ENCODE measurements at regions not wholly inside any gene's neighbourhood (a gene's known extent, or its start where the extent isn't known, plus 50 kb on each side); places are given as distances from the start of the nearest gene placed in this dataset.

DNA sequence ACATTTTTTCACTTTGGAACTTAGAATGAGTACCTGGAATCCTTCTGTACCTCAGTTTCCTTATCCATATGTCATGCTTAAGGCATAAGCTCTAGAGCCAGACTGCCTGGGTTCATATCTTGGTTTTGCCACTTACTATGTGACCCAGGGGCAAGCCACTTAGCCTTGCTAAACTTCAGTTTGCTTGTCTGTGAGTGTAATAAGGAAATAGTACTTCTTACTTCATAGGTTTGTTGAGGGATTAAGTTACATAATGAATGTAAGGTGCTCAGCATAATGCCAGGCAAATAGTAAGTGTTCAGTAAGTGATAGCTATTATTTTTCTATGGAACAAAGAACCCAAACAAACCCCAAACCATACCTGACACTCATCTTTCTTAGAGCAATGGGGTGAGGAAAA is 225.1 kb downstream of the BCAT1 start:
- ATAC-seq = no peak

DNA sequence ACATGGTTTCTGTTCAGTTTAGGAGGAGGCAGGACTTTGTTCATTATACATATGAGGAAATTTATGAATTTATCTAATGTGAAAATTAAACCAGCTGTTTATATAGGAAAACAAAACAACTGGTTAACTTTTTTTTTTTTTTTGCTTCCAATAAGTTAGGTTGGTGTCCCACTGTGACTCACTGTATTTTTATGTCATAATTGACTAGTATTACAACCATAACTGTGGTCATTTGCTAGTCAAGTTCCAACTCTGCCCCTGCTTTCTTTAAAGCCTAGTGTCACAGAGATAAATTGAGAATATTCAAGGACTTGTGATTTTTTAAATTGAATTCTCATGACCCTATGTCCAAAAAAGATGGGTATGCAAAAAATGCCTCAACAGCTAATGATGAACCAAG is 227.7 kb downstream of the BCAT1 start:
- no peak for ATAC-seq

DNA sequence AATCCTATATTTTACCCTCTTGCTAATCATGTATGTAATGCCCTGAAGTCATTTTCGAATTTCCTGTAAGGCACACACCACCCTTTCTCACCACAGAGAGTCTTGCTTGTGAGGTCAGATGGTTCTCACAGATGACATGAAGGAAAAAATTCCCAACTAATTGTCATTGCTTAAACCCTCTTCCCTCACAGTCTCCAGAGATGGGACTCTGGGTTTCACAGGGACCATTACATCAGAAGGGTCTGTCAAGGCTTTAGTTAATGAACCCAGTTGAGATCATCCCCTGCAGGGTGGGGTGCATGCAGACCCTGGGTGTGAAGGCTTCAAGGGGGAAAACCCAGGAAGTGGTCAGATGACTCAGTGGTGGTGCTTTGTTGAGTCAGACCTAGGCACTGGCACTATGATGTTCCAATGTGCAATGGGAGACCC is 229.6 kb downstream of the BCAT1 start:
- peak; percentile 76 to 88 for ATAC-seq

DNA sequence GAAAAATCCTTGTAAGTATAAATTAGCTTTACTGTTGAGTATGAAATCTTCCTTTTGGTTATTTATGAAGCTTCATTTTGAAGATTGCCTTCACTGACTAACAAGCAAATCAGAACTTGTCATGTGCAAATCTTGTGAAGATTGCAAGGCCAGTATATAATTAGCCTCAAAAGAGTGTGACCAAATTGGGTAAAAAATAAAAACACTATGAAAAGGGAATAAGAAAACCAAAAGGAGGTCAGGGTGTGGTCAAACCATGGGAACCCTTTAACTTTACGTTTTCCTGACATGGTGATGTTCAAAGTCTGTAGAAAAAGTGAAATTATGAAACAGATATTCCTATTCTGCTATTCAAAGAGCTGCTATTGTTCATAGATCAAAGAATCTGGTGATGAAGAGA is 230.3 kb downstream of the BCAT1 start:
- no peak for ATAC-seq

- ATAC-seq = no peak
These were observed 234.7 kb downstream of the BCAT1 start for GRCh38 chr12:24714237-24714636.

GRCh38 chr12:24711056-24712008 is 237.6 kb downstream of the BCAT1 start:
- ATAC-seq = no peak

DNA sequence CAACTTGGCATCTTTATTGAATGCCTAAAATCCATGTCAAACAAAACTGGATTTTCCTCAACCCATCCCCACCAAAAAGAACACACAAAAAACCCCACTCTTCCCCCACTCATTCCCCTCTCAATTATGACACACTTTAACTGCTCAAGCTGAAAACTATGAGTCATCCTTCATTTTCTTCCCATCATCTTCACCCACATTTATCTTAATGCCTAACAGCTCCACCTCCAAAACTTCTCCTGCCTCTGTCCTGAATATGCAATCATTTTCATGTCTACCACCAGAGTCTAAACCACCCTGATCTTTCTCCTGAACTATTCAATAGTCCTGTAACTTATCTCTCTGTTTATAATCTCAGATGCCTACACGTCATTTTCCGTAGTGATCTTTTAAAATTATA is 239.7 kb downstream of the BCAT1 start:
- ATAC-seq = peak in 1 of 2 donors; percentile 14

GRCh38 chr12:24708718-24709117 is 240.2 kb downstream of the BCAT1 start:
- no peak for ATAC-seq

DNA sequence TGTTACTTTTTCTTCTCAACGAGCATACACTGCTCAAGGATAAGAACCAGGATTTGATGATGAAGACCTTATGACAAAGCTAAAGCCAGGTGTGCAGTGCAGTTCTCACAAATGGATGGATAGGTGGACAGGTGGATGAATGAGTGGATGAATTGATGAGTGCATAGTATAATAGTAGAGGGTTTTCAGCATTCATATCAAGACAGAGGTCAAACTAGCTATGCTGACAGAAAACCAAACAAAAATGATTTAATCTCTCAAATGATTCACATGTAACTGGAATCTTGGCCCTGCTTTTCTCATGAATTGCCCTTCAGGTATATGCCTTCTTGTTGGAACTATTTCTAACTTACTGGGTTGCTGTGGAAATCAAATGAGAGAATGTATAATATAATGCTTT is 240.9 kb downstream of the BCAT1 start:
- ATAC-seq = peak in 1 of 2 donors; percentile 45

DNA sequence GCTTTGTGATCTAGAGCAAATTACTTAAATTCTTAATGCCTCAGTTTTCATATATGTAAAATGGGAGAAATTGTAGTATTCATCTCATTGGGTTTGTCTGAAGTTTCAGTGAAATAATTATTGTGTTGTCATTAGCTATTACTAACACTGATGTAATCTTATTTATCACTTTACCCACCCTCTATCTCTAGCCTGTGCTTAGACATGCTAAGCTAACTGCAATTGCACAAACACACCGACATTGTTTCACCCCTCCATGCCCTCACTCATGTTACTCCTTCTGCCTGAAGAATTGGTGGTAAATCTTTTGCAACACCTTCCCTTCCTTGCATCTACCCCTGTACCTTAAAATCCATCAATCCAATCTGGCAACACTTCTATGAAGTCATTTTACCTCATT is 241.6 kb downstream of the BCAT1 start:
- ATAC-seq = no peak

- peak in 1 of 2 donors; percentile 56 for ATAC-seq
These were observed 243.1 kb downstream of the BCAT1 start for GRCh38 chr12:24705741-24706358.

DNA sequence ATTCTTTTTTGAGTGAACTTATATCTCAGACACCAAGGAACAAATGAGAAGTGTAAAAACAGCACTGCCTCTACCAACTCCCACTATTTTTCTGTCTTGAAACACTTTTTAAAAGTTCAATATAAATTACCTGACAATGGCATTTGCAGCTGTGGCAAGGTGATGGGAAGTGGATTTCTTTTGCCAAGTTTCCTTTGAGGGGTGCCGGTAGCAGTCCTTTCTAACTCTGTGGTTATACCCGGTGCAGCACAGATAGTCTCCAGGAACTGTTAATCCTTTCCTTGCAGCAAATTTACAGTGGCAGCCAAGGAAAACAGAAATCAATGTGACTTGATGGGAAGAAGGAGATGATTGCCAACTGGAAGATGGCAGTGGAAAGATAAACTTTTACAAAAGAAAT is 243.7 kb downstream of the BCAT1 start:
- ATAC-seq = no peak

DNA sequence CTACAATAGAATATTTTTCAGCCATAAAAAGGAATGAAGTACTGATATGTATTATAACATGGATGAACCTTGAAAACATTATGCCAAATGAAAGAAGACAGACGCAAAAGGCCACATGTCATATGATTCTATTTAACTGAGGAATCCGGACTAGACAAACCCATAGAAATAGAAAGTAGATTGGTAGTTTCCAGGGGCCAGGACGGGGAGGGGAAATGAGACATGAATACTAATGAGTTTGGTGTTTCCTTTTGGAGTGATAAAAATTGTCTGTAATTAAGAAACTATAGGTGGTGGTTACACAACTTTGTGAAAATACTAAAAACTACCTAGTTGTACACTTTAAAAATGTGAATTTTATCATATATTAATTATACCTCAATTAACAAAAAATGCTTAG is 247.6 kb downstream of the BCAT1 start:
- ATAC-seq = no peak

DNA sequence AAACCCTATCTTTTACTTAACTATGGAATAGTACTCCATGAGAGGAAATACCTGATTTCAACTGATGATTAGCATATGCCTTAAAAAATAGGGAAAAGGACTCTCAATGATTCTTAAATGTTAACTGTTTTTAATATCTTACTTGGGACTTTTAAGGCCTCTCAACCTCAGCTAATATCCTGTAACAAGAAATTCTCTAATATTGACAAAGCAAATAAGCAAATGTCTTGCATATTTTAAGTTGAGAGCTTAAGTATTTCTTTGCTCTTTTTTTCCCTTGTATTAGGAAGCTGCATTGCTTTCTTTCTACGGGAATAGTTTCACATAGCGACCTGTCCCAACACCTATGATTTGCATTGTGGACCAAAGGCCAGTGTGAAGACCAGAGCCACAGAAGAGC is 249.9 kb downstream of the BCAT1 start:
- ATAC-seq = no peak

DNA sequence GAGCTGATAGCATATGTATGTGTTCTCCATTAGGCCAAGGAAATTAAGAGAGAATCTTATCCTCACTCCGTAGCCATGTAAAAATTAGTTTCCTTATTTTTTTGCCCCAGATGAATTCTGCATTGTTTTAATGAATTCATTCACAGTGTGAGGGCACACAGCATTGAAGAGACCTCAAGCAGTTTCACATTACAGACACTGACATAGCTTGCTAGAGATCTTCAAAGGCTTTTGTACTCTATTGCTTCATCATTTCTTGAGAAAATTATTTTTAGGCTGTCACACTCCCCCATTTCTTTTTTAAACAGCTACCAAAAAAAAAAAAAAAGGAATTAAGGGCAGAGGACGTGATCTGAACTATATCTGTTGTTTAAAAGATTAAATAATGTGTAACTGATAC is 251.1 kb downstream of the BCAT1 start:
- no peak for ATAC-seq

DNA sequence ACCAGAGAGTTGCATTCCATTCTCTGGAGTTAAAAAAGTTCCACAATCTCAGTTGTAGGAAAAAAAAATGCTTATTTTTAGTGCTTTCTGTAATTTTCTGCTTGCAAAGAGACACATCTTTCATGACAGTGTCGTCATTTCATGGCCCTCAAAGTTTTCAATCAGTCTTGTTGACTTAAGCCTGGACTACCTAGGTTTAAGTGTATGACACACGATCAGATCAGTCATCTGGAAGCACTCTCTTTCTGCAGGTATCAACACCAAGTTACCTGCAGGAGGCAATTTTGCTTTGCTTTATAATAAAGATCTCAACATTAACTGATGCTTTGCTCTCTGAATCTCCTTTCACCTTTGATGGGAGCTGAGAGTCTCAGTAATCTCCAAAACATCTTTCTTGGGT is 251.6 kb downstream of the BCAT1 start:
- no peak for ATAC-seq

DNA sequence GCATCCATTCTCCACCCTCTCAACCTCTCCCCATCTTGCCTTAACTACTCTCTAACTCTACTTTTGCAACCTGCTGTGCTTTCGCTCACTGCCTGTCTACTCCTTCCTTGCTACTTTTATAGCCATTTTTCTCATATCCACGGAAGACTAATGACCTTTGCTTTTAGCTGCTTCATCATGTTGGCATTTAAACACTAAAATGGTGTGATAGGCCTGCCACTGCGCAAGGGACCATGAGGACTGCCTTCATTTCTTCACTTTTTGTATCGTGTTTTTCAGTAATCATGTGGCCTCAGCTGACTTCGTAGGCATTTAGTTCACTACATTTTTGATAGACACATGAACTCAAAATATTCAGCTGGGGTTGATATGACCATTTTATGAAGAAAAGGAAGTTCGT is 252.1 kb downstream of the BCAT1 start:
- no peak for ATAC-seq

- ATAC-seq = no peak
These were observed 253.1 kb downstream of the BCAT1 start for GRCh38 chr12:24695657-24696329.

- ATAC-seq = no peak
These were observed 253.8 kb downstream of the BCAT1 start for GRCh38 chr12:24695103-24695502.

GRCh38 chr12:24688601-24689000 is 260.3 kb downstream of the BCAT1 start:
- no peak for ATAC-seq

- ATAC-seq = no peak
These were observed 267.3 kb downstream of the BCAT1 start for GRCh38 chr12:24681570-24681969.

DNA sequence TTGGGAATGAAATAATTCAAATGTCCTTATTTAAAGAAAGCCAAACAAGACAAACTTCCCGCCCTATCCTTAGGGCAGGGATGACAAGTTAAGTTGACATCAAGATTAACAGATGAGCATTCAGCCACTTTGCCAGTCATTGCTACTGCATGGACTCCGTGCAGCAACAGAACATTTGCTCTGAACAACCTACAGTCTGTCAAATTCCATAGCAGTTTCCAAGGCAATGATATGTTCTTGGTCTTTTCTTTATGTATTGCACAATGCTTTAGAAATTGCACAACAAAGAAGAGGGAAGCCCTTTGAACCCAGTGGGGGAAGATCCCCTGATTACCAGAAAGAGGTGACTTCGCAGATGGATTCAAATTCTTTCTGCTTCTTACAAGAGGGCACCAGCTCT is 269.8 kb downstream of the BCAT1 start:
- no peak for ATAC-seq

DNA sequence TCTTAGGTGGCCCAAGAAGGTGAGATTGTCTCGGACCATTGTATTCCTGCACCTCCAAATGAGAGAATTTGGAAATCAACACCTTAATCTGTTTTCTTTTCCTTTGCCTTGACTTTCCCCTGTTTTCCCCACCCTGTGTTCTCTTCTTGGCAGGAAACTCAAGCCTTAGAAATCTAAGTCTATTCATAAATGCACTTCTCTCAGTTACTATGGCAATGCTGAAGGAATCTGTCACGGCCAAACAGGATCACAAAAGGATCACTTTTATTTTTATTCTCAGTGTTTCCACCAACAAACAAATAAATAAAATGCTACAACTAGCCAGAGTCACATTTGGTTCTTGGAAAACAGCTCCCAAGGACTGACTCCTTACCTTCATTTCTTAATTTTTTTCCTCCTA is 270.5 kb downstream of the BCAT1 start:
- ATAC-seq = no peak

DNA sequence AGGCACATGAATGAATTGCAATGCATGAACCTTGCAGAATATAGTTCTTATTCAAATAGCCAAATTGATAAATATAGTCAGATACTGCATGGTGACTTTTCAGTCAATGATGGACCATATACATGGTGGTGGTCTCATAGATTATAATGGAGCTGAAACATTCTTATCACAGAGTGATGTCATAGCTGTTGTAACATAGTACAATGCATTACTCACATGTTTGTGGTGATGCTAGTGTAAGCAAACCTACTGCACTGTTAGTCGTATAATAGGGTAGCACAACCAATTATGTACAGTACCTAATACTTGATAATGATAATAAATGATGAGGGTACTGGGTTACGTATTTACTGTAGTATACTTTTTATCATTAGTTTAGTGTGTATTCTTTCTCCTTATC is 280.3 kb downstream of the BCAT1 start:
- no peak for ATAC-seq

Data from activated CD4-positive, CD25-positive, alpha-beta regulatory T cell treated with anti-CD3 and anti-CD28 coated beads, Interleukin-2, amount 50 U/mL, for 24 hours (primary cell).